ENCODE measurements at regions not wholly inside any gene's neighbourhood (a gene's known extent, or its start where the extent isn't known, plus 50 kb on each side); places are given as distances from the start of the nearest gene placed in this dataset.
A peak's percentile ranks its signal among the peaks of the same experiment; 100 is the strongest.
"Not testable (repeated sequence)": the region's sequence is repeated elsewhere in the genome, so short reads cannot be mapped to it uniquely, and the experiment has no call there.

GRCh38 chr7:83306502-83306901 is 143.8 kb upstream of the PCLO start:
- no peak for DNase-seq

DNA sequence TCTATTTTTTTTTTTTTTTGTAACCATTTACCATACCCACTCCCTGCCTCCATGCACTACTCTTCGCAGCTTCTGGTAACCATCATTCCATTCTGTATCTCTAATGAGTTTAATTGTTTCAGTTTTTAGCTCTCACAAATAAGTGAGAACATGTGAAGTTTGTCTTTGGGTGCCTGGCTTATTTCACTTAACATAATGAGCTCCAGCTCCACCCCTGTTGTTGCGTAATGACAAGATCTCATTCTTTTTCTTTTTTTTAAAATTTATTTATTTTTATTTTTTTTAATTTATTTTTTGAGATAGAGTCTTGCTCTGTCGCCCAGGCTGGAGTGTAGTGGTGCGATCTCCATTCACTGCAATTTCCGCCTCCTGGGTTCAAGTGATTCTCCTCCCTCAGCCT is 142.3 kb upstream of the PCLO start:
- DNase-seq: no peak

- no peak for DNase-seq
Observed at GRCh38 chr7:83301416-83301815, 138.7 kb upstream of the PCLO start.

GRCh38 chr7:83290211-83290610 is 127.5 kb upstream of the PCLO start:
- DNase-seq: no peak

DNA sequence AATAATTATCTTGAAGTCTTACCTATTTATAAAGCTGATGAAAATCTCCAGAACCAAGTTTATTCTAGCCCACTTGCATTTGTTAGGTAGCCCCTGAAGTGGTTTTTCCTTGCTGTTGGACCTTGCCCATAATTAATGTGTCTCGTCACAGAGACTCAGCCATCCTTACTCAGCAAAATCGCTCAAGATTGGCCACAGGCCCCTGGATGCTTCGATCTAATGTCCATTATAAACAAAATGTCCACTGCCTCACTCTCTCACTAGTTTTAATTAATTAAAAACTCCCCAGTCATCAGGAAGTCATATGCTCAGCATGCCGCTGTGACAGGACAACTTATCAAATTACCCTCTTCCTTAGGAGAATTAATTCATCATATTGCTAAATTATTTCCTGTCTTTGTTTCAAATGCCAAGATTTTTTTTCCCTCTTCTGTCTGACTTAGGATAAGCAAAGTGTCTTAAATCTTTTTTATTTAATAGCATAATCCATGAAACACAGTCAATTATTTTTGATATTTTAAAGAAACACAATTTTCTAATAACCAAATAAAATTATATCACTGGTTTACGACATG is 126.8 kb upstream of the PCLO start:
- DNase-seq: no peak

- no peak for DNase-seq
Observed at GRCh38 chr7:83280671-83281070, 118.0 kb upstream of the PCLO start.

DNA sequence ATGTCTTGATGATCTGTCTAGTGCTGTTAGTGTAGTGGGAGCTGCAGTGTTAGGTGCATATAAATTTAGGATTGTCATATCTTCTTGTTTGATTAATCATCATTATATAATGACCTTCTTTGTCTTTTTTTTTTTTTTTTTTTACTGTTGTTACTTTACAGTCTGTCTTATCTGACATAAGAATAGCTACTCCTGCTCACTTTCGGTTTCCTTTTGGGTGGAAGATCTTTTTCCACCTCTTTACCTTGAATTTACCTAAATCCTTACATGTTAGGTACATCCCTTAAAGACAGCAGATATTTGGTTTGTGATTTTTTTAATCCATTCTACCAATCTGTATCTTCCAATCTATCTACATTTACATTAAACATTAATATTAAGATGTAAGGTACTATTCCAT is 113.6 kb upstream of the PCLO start:
- DNase-seq: no peak

- DNase-seq: no peak
Observed at GRCh38 chr7:83273699-83274098, 111.0 kb upstream of the PCLO start.

GRCh38 chr7:83271212-83272099 is 108.8 kb upstream of the PCLO start:
- DNase-seq: peak; percentile 40

- no peak for DNase-seq
Observed at GRCh38 chr7:83270407-83270806, 107.7 kb upstream of the PCLO start.

DNA sequence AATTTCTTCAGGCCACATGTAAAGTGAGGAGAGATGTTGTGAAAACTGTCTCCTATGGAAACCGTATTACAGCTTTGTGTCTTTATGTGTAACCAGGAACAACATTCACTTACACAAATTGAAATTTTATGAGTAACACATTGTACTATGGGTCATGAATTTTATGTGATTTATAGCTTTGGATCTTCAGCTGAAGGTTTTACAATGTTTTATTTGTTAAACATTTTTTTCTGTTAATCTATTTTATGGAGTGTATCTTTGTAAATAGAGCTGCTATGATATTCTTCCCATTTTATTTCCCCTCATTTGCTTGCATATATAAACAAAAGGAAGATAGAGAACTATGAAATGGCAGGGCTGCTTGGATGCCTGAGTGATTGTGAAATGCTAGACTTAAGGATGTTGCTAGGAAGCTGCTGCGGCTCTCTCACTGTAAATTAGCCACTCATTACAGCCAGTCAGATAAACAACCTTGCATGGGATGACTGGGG is 104.5 kb upstream of the PCLO start:
- no peak for DNase-seq

GRCh38 chr7:83263442-83264034 is 100.9 kb upstream of the PCLO start:
- DNase-seq: not testable (repeated sequence)

- DNase-seq: no peak
Observed at GRCh38 chr7:83259064-83259463, 96.4 kb upstream of the PCLO start.

DNA sequence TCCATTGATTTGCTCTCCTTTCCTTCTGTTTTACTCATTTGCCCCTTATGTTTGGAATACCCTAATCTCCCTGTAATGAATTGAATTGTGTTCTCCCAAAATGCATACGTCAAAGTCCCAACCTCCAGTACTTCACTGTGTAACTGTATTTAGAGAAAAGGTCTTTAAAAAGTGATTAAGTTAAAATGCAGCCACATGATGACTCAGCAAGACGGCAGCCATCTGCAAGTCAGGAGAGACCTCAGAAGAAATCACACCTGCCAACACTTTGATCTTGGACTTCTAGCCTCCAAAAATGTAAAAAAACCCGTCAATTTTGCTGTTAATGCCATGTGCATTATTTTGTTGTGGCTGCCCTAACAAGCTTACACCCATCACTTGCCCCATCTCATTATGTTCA is 85.3 kb upstream of the PCLO start:
- DNase-seq: no peak

GRCh38 chr7:83219231-83219630 is 56.5 kb upstream of the PCLO start:
- not testable (repeated sequence) for DNase-seq

- no peak for DNase-seq
Observed at GRCh38 chr7:83212883-83213282, 50.2 kb upstream of the PCLO start.

Data from NCI-H146 (cell line).